CD4-positive, alpha-beta T cell treated with Interleukin-6 at 100 ng/mL for 8 hours (primary cell): ENCODE measurements at regions not wholly inside any gene's neighbourhood (a gene's known extent, or its start where the extent isn't known, plus 50 kb on each side); places are given as distances from the start of the nearest gene placed in this dataset.

ENCODE experiments used
- DNase-seq: peaks from one replicate; pipeline ENCODE4 v3.0.0-alpha.2; 2020; ENCODE audit warnings: mixed read lengths, low spot score

- no peak for DNase-seq
Measured at GRCh38 chr13:26989957-26990713, 181.5 kb downstream of the USP12 start.

DNA sequence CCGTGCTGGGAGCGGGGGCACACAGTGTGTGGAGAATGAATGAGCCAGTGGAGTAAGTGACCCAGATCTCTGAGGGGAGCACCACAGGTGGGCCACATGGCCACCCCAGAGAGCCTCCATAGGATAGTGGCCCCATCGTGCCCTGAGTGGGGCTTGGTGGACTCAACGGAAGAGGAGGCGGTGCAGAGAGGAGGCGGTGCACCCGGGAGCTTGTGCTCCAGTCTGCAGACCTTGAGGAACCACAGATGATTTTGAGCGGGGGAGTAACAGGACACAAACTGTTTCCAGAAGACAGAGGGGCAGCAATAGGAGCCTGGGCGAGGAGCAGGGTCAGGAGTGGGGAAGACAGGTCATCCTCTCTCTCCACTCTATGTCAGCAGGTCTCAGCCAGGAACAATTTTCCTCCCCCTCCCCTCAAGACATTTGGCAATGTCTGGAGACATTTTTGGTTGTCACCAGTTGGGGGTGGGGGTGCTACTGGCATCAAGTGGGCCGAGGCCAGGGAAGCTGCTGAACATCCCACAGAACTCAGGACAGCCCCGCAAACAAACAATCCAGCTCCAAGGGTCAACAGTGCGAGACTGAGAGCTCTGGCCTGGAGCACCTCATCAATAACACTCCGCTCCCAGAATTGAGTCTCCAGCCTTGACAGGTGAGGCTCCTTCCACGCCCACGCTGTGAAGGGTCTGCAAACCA is 182.2 kb downstream of the USP12 start:
- no peak for DNase-seq

DNA sequence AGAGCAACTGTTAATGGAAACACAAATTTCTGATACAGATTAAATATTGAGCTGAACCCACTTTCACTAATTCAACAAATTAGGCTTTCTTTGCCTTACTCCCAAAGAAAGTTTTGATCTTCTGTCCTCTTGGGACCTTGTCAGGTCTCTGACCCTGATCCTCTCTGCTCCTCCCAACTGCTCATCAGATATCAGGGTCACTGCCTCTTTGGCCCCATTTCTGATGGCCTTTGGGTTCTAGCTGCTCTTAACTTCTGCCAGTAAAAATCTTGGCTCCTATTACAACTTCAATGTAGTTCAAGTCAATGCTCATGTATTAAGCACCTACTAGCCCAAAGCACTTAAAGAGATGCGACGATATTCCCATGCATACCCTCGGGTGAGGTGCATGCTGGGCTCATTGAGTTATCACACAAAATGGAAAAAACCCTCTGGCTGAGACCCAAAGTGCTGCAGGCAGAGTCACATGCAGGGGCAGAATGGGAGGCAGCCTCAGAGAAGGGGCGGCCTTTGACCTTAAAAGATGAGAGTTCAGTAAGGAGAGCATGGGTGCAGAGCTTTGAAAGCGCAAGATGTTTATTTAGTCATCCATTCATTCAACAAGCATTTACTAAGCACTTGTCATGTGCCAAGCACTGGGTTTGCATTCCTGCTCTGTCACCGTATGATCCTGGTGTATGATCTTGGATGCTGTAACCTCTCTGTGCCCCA is 183.4 kb downstream of the USP12 start:
- DNase-seq, result no peak

- DNase-seq, result no peak
Measured at GRCh38 chr13:26987486-26988013, 184.1 kb downstream of the USP12 start.

DNA sequence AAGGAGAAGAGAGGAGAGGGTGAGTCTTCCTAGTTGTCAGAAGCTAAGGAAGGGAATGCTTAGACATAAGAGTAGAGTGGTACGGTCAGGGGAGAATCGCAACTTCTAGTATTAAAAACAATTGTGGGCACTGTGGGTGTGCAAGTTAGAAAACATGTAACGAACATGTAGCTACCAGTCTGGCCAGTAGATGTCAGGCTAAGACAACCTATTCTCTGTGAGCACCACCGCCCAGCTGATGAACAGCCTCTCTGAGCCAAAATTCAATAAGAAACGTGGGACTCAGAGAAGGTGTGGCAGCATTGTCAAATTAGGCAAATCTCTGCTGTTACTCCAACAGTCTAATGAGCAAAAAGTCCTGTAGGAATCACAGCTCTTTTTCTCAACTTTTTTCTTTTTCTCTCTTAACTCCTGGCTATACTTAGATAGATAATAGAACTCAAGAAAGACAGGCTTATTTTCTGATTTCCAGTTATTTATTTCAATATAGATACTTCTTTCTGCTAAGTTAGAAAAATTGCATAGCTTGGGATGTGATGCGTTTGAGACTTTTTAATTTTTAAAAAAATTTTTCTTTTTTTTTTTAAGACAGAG is 186.2 kb downstream of the USP12 start:
- DNase-seq, result peak; percentile 70

DNA sequence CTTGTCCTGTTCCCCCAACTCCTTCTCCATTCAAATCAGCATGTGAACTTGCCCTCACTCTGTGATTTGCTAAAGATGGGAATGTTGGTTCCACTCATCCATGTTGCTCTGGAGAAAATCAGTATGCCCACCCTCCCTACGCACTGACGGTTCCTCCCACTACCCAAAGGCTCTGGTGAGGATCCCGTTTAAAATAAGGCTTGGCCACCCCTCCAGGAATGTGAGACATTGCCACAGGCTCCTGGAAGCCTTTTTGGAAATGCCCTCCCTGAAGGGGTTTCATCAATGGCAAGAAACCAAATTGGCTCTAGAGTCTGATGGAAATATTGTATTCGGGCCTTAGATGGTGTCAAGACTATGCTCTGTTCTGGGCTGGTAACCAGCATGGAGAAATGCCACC is 187.3 kb downstream of the USP12 start:
- DNase-seq, result no peak

GRCh38 chr13:26983543-26984320 is 187.9 kb downstream of the USP12 start:
- DNase-seq, result no peak

DNA sequence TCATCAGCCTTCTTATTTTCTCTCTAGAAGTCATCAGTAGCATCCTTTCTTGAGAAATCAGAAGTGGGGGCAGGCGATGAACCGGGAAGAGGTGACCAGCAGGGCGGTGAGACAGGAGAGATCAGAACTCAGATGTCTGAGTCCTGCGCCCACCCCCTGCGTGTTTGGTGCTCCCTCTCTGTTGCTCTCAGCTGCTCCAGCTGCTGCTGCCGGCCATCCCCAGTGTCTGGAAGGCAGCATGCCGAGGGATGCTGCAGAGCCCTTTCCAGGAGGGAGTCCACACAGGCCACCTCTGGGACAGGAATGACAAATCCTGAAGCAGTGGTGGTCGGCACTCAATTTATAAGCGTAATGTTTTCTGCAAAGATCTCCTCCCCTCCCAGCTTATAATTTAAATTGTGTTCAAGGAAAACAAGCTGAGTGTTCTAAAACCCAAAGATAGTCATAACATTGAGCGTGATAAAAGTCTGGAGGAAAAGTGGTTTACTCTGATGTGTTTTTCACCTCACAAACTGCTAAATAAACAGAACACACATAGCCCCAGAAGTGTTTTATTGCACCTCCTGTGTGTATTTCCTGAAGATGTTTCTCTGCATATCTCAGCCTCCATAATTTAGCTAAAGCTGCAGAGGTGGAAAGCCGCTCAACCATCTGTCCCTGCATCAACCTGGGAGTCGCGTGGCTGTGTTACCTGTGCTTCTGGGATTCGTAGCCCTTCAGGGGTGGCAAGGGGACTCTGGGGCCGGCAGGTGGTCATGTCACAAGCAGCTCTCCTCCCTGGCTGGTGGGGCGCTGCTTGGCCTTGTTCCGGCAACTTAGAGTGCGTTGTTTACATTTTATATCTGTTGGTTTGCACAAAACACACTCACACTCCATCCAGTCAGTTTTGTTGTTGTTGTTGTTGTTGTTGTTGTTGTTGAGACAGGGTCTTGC is 191.2 kb downstream of the USP12 start:
- no peak for DNase-seq

- no peak for DNase-seq
Measured at GRCh38 chr13:26979334-26979733, 192.3 kb downstream of the USP12 start.

GRCh38 chr13:26978081-26978860 is 193.3 kb downstream of the USP12 start:
- no peak for DNase-seq

DNA sequence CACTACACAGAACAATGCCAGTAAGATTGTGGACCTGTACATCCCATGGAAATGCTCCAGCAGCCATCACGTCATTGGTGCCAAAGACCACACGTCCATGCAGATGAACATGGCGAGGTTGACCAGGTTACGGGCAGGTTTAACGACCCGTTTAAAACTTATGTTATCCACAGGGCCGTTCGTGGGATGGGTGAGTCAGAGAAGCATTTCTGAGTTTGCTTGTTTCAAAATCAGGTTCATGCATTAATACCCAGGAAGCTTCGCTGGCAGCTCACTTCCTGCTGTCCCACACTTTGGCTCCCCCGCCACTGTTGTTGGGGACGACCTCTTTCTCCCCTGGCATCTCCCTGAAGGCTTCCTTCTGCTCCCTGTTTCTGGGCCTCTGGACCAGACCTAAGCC is 194.1 kb downstream of the USP12 start:
- DNase-seq, result no peak

GRCh38 chr13:26976313-26976712 is 195.3 kb downstream of the USP12 start:
- DNase-seq, result no peak

DNA sequence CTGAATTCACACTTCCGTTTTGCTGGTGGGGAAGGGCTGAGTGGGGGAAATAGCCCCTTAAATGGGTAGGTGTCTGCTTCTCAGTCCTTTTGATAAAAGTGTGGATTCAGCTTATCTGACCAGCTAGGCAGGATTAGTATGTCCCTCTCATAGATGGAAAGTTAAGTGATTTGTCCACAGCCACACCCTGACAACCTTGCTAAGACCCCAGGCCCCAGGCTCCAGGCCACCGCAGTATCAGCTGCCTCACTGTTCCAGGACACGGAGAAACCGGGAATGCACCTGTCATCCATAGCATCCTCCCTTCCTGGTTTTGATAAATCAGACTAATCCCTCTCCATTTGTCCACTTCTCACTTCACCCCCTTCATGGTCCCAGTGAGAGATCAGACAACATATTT is 197.7 kb downstream of the USP12 start:
- DNase-seq, result no peak

- DNase-seq, result no peak
Measured at GRCh38 chr13:26973295-26973694, 198.3 kb downstream of the USP12 start.

DNA sequence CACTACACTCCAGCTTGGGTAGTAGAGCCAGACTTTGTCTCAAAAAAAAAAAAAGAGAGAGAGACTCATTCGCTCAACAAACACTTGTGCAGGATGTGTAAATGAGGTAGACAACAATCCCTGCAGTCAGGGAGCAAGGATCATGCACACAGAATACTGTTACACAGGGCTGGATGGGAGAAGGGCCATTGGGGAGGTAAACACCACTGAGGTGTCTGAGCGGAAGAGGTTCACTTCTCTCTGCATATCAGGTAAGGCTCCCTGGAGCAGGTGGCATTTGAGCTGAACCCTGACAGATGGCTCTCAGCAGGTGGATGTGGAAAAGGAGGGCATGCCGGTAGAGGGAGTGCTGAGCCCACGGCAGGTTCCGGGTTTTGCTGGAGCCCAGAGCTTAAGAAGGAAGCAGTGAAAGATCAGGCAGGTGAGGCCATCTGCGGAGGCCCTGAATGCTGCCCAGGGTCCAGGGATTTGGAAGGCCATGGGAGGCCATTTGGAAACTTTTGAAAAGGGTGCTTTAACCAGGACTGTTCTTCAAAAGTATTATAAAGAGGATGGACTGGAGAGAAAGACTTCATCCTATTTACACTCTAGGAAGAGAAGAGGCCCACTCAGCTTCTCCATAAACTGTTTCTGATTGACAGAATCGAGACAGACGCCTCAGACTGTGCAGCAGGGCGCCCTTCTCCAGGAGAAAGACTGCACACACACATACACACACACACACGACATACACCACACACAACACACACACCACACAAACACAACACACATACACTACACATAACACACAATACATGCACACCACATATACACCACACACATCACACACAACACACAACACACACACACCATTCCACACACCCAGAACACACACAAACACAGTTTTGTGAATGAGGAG is 199.4 kb downstream of the USP12 start:
- DNase-seq, result peak; percentile 17

- DNase-seq, result no peak
Measured at GRCh38 chr13:26968431-26969341, 202.9 kb downstream of the USP12 start.
